GM19328 (cell line): ENCODE measurements at regions not wholly inside any gene's neighbourhood (a gene's known extent, or its start where the extent isn't known, plus 50 kb on each side); places are given as distances from the start of the nearest gene placed in this dataset.

Source experiments
- ATAC-seq: cut with Tn5 transposase; IDR thresholded peaks from one replicate; pipeline ENCODE4 v1.9.1; 2021; ENCODE audit warnings: mild to moderate bottlenecking, moderate library complexity; ENCODE audit not compliant: unreplicated experiment

GRCh38 chr18:40921845-40922629 is 1033.0 kb upstream of the PIK3C3 start:
- ATAC-seq, result no peak

GRCh38 chr18:40917056-40917455 is 1038.0 kb upstream of the PIK3C3 start:
- no peak for ATAC-seq

GRCh38 chr18:40915724-40916123 is 1039.3 kb upstream of the PIK3C3 start:
- no peak for ATAC-seq

GRCh38 chr18:40911582-40912254 is 1043.3 kb upstream of the PIK3C3 start:
- no peak for ATAC-seq

- ATAC-seq, result no peak
These were observed 1044.0 kb upstream of the PIK3C3 start for GRCh38 chr18:40911041-40911440.

GRCh38 chr18:40907842-40908241 is 1047.2 kb upstream of the PIK3C3 start:
- no peak for ATAC-seq

- no peak for ATAC-seq
These were observed 1050.7 kb upstream of the PIK3C3 start for GRCh38 chr18:40904295-40904694.

- ATAC-seq, result no peak
These were observed 1052.6 kb upstream of the PIK3C3 start for GRCh38 chr18:40902436-40902835.

- no peak for ATAC-seq
These were observed 1057.2 kb upstream of the PIK3C3 start for GRCh38 chr18:40897884-40898283.

GRCh38 chr18:40883271-40883670 is 1071.8 kb upstream of the PIK3C3 start:
- ATAC-seq, result no peak

GRCh38 chr18:40882468-40882867 is 1072.6 kb upstream of the PIK3C3 start:
- ATAC-seq, result no peak

- no peak for ATAC-seq
These were observed 1076.7 kb upstream of the PIK3C3 start for GRCh38 chr18:40878371-40878770.

GRCh38 chr18:40877096-40877495 is 1077.9 kb upstream of the PIK3C3 start:
- no peak for ATAC-seq

- no peak for ATAC-seq
These were observed 1079.9 kb upstream of the PIK3C3 start for GRCh38 chr18:40875101-40875615.

GRCh38 chr18:40874233-40874632 is 1080.8 kb upstream of the PIK3C3 start:
- no peak for ATAC-seq

- ATAC-seq, result no peak
These were observed 1086.8 kb upstream of the PIK3C3 start for GRCh38 chr18:40868110-40868858.

- no peak for ATAC-seq
These were observed 1087.6 kb upstream of the PIK3C3 start for GRCh38 chr18:40867459-40867858.

GRCh38 chr18:40866968-40867367 is 1088.1 kb upstream of the PIK3C3 start:
- ATAC-seq, result no peak

- ATAC-seq, result no peak
These were observed 1088.9 kb upstream of the PIK3C3 start for GRCh38 chr18:40866013-40866645.

GRCh38 chr18:40864846-40865245 is 1090.2 kb upstream of the PIK3C3 start:
- no peak for ATAC-seq

GRCh38 chr18:40863801-40864200 is 1091.2 kb upstream of the PIK3C3 start:
- no peak for ATAC-seq
